Kidney (tissue), 13 donors: ENCODE measurements at regions not wholly inside any gene's neighbourhood (a gene's known extent, or its start where the extent isn't known, plus 50 kb on each side); places are given as distances from the start of the nearest gene placed in this dataset.

Experiments
- DNase-seq, 5 donors: peaks; one replicate each; pipeline ENCODE4 v3.0.0-alpha.2; 2013 to 2020
- FAIRE-seq: peaks from 2 replicates; lab custom pipeline; 2012; peaks lifted over from hg19 to GRCh38; lab: Jason Lieb, UNC
- H3K27ac ChIP-seq, 2 donors: one replicate each; pipeline ENCODE4 v1.7.0; 2013; ENCODE audit warnings: low read depth in 2 of 2, low read length in 2 of 2, inconsistent platforms in 1 of 2
- H3K27me3 ChIP-seq: one replicate; pipeline ENCODE4 v1.7.1; 2013; ENCODE audit warnings: low read length, inconsistent platforms; ENCODE audit not compliant: control insufficient read depth, insufficient read depth
- H3K36me3 ChIP-seq, 3 donors: one replicate each; pipeline versions ENCODE4 v1.7.0 to v1.7.1; 2013; ENCODE audit warnings: low read length in 3 of 3, control low read depth in 1 of 3, inconsistent platforms in 1 of 3; ENCODE audit not compliant: insufficient read depth in 3 of 3, control insufficient read depth in 2 of 3
- H3K4me1 ChIP-seq, 3 donors: one replicate each; pipeline versions ENCODE4 v1.7.0 to v1.7.1; 2013; ENCODE audit warnings: low read length in 3 of 3, inconsistent platforms in 1 of 3, low read depth in 1 of 3; ENCODE audit not compliant: control insufficient read depth in 2 of 3, insufficient read depth in 2 of 3
- H3K4me3 ChIP-seq, 3 donors: one replicate each; pipeline versions ENCODE4 v1.7.0 to v1.8.1; 2013; ENCODE audit warnings: low read length in 3 of 3, control low read depth in 1 of 3, inconsistent platforms in 1 of 3
- H3K9ac ChIP-seq, 3 donors: one replicate each; pipeline versions ENCODE4 v1.7.0 to v1.7.1; 2013; ENCODE audit warnings: low read length in 3 of 3, control low read depth in 1 of 3, inconsistent platforms in 1 of 3
- H3K9me3 ChIP-seq, 3 donors: one replicate each; pipeline versions ENCODE4 v1.7.0 to v1.7.1; 2013; ENCODE audit warnings: low read length in 3 of 3, control low read depth in 1 of 3, inconsistent platforms in 1 of 3; ENCODE audit not compliant: control insufficient read depth in 2 of 3, insufficient read depth in 1 of 3
- intact Hi-C: fragments of 100-400 bp; cut with DNase I; formaldehyde crosslinking; loops from one replicate; pipeline ENCODE4 v1.11.1; 2022
- TF ChIP-seq, protein P1 (sequence below): IDR thresholded peaks from 3 replicates; pipeline ENCODE4 v1.5.1; 2012; ENCODE audit warnings: mild to moderate bottlenecking, moderate library complexity, borderline replicate concordance; ENCODE audit not compliant: insufficient read depth; ENCODE audit errors: extremely low read depth
- donor health status: control.
- donor health status: control.
- donor health status: control.
- donor health status: control.
- donor health status: control.
- donor health status: DM: yes; HTN: yes; CAD: no.
- donor health status: Normal renal cell carcinoma (clear cell type).

DNA sequence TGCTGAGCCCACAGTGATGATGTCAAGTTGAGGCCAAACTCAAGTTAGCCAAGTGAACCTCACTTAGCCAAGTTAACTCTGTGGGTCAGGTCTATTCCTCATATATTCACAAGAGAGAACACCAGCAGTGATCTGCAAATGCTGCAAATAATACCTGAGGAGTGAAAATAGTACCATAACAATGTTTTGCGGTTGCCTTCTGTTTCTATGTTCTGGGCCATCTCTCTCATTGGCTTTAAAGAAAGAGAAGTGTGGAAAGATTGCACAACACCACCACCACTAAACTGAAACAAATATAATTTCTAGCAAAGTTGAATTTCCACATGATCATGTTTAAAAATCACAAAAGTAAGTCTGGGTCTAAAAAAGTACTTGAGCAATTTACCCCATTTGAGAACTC lies 211.1 kb upstream of the GALNT5 start:
- FAIRE-seq (no peak), DNase-seq (no peak)
- no peaks in the 10 kb centered on the region for H3K9me3 ChIP-seq
- no peak overlapping the region for H3K9ac ChIP-seq
- no peaks in the 10 kb centered on the region for H3K36me3 ChIP-seq
- TF ChIP-seq, protein P1, sequence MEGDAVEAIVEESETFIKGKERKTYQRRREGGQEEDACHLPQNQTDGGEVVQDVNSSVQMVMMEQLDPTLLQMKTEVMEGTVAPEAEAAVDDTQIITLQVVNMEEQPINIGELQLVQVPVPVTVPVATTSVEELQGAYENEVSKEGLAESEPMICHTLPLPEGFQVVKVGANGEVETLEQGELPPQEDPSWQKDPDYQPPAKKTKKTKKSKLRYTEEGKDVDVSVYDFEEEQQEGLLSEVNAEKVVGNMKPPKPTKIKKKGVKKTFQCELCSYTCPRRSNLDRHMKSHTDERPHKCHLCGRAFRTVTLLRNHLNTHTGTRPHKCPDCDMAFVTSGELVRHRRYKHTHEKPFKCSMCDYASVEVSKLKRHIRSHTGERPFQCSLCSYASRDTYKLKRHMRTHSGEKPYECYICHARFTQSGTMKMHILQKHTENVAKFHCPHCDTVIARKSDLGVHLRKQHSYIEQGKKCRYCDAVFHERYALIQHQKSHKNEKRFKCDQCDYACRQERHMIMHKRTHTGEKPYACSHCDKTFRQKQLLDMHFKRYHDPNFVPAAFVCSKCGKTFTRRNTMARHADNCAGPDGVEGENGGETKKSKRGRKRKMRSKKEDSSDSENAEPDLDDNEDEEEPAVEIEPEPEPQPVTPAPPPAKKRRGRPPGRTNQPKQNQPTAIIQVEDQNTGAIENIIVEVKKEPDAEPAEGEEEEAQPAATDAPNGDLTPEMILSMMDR: no peak
- intact Hi-C loops: no loop called here
- H3K4me1 ChIP-seq: no peaks in the 10 kb centered on the region
- H3K27ac ChIP-seq: no peak overlapping the region
- no peak overlapping the region for H3K4me3 ChIP-seq
- H3K27me3 ChIP-seq: no peaks in the 10 kb centered on the region

DNA sequence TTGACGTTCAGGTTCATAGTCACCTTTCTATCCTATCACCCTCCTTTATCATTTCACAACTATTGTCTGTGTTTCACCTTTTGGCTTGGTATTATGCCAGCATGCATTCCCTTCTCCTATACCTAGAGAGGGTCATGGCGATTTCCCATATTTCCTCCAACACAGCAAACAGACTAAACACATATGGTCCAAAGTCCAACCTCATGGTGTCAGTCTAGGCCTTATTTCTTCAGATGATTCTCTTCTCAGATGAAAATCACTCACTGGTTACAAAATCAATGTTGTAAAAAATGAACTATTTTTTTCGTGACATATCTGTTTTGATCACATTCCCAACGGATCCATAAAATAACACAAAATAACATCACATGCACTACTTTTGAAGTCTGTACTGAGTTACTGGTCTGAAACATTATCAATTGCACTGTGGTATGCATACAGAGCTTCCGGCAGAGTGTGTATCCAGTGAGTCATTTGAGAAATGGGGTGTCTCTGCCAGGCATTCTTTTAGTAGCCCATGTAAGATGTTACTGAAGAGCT lies 204.8 kb upstream of the GALNT5 start:
- H3K36me3 ChIP-seq: no peaks in the 10 kb centered on the region
- H3K9ac ChIP-seq: no peak overlapping the region
- FAIRE-seq: no peak

DNA sequence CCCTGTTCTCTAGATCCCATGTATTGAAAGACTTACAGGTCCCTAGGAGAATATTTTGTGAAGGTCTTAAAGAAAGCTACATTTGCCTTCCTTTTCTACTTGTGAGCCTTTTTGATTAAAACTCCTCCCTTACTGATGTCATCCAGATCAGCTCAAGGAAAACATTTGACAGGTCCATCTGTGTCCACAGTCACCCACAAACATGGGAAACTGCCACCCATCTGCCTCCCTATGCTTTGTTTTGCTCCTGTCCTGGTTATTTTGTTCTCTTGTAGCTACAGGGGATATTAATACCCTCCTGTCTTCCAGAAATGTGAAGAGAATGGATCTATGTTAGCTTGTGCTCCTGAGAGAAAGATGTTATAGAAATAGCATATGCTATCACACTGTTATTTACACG lies 203.6 kb upstream of the GALNT5 start:
- Histone ChIP-seq H3K27ac (no peak overlapping the region), H3K9ac (no peak overlapping the region), H3K36me3 (no peaks in the 10 kb centered on the region), H3K4me1 (no peaks in the 10 kb centered on the region), H3K9me3 (no peaks in the 10 kb centered on the region), H3K4me3 (no peak overlapping the region), H3K27me3 (no peaks in the 10 kb centered on the region)
- TF ChIP-seq, protein P1: no peak
- DNase-seq (no peak), FAIRE-seq (no peak)
- intact Hi-C loops: no loop called here

More for the DNA sequence above, 204.8 kb upstream of the GALNT5 start:
- TF ChIP-seq, protein P1: no peak
- intact Hi-C loops: no loop called here
- Histone ChIP-seq H3K27ac (no peak overlapping the region), H3K4me3 (no peak overlapping the region), H3K27me3 (no peaks in the 10 kb centered on the region), H3K9me3 (no peaks in the 10 kb centered on the region), H3K4me1 (no peaks in the 10 kb centered on the region)
- DNase-seq: no peak

DNA sequence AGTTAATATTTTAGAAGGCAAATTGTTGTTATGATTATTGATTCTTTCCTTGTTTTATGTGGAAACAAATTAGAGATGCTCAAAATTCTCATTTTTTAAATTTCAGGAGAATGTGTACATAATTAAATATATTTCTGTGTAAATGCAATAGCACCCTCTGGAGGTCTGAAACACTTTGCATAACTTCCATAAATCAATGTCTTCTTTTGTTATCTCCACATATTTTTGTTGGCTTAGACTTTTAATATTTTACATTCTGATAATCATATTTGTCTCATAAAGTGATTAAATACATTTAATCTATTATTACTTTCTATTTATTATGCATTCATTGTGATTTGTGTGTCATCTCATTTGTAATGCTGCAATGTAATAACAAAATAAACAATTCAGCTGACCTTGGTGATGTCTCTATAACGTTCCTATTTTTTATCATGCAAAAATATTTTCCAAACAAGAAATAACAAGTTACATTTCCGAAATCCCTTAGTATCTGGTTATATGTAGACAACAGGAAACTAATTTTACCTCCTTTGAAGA lies 201.8 kb upstream of the GALNT5 start:
- TF ChIP-seq, protein P1: peak; percentile 40
- Histone ChIP-seq H3K9me3 (no peaks in the 10 kb centered on the region), H3K27me3 (no peaks in the 10 kb centered on the region), H3K4me1 (no peaks in the 10 kb centered on the region), H3K9ac (no peak overlapping the region), H3K27ac (no peak overlapping the region), H3K4me3 (no peak overlapping the region), H3K36me3 (no peaks in the 10 kb centered on the region)
- intact Hi-C loops: no loop called here
- DNase-seq: peak in 2 of 5 donors; percentile 20 to 39
- peak; percentile 76 for FAIRE-seq
